Gastrocnemius medialis (tissue), 4 donors: ENCODE measurements at regions not wholly inside any gene's neighbourhood (a gene's known extent, or its start where the extent isn't known, plus 50 kb on each side); places are given as distances from the start of the nearest gene placed in this dataset.
A peak's percentile ranks its signal among the peaks of the same experiment; 100 is the strongest.

Experiments used
- ATAC-seq, 2 donors: fragments of 150-250 bp; one replicate each; pipeline ENCODE4 v1.9.1; 2016
- DNase-seq, 2 donors: peaks; one replicate each; pipeline ENCODE4 v3.0.0-alpha.2; 2019
- H3K27ac ChIP-seq, 4 donors: fragments of 200-600 bp; sonication (generic); 1 replicate in 1 of 4; 2 replicates in 3 of 4; pipeline ENCODE4 v1.5.1; 2016 to 2018; ENCODE audit warnings: mild to moderate bottlenecking in 2 of 4, moderate library complexity in 1 of 4
- H3K27me3 ChIP-seq, 3 donors: fragments of 200-600 bp; sonication (generic) in 2 of 3; 1 replicate in 1 of 3; 2 replicates in 2 of 3; pipeline versions ENCODE4 v1.5.1 to v1.6.0; 2016 to 2019; ENCODE audit warnings: mild to moderate bottlenecking in 1 of 3, moderate library complexity in 1 of 3
- H3K36me3 ChIP-seq, 2 donors: fragments of 200-600 bp; sonication (generic) in 1 of 2; one replicate each; pipeline ENCODE4 v1.5.1; 2017 to 2018
- H3K4me1 ChIP-seq, 2 donors: fragments of 200-600 bp; sonication (generic) in 1 of 2; one replicate each; pipeline ENCODE4 v1.5.1; 2016 to 2017; ENCODE audit warnings: mild to moderate bottlenecking in 2 of 2
- H3K4me3 ChIP-seq, 4 donors: fragments of 200-600 bp; sonication (generic) in 3 of 4; 1 replicate in 1 of 4; 2 replicates in 3 of 4; pipeline ENCODE4 v1.5.1; 2016 to 2019; ENCODE audit warnings: mild to moderate bottlenecking in 2 of 4
- H3K9me3 ChIP-seq, 3 donors: fragments of 200-600 bp; sonication (generic) in 2 of 3; 1 replicate in 1 of 3; 2 replicates in 2 of 3; pipeline ENCODE4 v1.5.1; 2016 to 2019
- POLR2A ChIP-seq, 2 donors: fragments of 450-650 bp; IDR thresholded peaks; one replicate each; pipeline ENCODE4 v1.6.1; 2017; ENCODE audit warnings: antibody characterized with exemption in 2 of 2, mild to moderate bottlenecking in 2 of 2, moderate library complexity in 2 of 2
- in situ Hi-C, 4 donors: fragments of 200-750 bp; cut with MboI; loops; one replicate each; pipeline versions ENCODE4 v1.15.0 to v1.8.0; 2017; ENCODE audit warnings: low sequenced_read_pairs in 4 of 4
- intact Hi-C: fragments of 100-400 bp; cut with DNase I; formaldehyde crosslinking; loops from one replicate; pipeline ENCODE4 v1.15.1; 2023; ENCODE audit warnings: low total_unique reads
- TF ChIP-seq, protein P1 (sequence below), 5 experiments: fragments of 450-650 bp in 3 of 5; fragments of 200-600 bp in 2 of 5; sonication (generic) in 2 of 5; IDR thresholded peaks in 4 of 5; conservative IDR thresholded peaks in 1 of 5; 1 replicate in 4 of 5; 2 replicates in 1 of 5; pipeline ENCODE4 v1.5.1; 2016 to 2019; ENCODE audit warnings: antibody characterized with exemption in 5 of 5, mild to moderate bottlenecking in 3 of 5, moderate library complexity in 3 of 5

DNA sequence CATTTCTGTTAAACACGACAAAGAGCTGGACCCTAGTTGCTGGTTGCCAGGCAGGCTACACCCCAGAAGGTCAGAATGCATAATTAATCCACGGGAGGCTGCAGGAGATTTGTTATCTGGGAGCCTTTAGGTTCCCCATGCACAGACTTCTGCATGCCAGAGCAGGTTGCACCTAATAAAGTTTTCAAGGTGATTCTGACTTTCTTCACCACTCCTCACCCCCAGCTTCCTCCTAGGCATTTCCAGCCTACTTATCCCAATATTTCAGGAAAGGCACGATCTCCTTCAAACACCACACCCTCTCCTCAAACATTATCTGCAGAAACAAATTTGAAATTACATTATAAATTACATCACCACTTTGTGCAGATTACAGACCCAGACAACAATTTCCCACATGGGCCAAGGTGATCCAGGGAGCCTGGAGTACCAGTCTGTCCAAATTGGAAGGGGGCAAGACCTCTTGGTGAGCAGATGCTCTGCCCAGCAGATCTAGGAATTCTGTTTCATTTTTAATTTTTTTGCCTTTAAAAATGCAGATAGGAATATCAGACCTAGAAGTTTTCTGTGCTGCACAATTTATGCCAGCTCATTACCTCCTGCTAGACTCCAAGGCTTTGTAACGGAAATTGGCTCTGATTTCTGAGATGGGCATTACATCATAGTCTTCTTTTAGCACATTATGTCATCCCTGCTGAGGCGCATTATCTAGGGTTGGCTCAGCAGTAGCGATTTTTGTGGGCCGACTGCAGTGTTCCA is 363.4 kb upstream of the SLC30A5 start:
- Histone ChIP-seq H3K4me1 (peaks cover 29 to 32% of the 10 kb centered on the region in 2 donors), H3K9me3 (no peaks in the 10 kb centered on the region), H3K36me3 (no peaks in the 10 kb centered on the region), H3K27me3 (no peaks in the 10 kb centered on the region), H3K4me3 (no peak overlapping the region), H3K27ac (peak overlapping the region in 2 of 4 donors; percentile 44 to 50)
- peak; percentile 91 to 93 for ATAC-seq
- DNase-seq = peak; percentile 24 to 30
- no peak for TF ChIP-seq POLR2A (IDR thresholded peaks at IDR 0.05)
- TF ChIP-seq, protein P1, sequence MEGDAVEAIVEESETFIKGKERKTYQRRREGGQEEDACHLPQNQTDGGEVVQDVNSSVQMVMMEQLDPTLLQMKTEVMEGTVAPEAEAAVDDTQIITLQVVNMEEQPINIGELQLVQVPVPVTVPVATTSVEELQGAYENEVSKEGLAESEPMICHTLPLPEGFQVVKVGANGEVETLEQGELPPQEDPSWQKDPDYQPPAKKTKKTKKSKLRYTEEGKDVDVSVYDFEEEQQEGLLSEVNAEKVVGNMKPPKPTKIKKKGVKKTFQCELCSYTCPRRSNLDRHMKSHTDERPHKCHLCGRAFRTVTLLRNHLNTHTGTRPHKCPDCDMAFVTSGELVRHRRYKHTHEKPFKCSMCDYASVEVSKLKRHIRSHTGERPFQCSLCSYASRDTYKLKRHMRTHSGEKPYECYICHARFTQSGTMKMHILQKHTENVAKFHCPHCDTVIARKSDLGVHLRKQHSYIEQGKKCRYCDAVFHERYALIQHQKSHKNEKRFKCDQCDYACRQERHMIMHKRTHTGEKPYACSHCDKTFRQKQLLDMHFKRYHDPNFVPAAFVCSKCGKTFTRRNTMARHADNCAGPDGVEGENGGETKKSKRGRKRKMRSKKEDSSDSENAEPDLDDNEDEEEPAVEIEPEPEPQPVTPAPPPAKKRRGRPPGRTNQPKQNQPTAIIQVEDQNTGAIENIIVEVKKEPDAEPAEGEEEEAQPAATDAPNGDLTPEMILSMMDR (IDR thresholded peaks at IDR 0.05 in 4 of 5, conservative IDR thresholded peaks at IDR 0.05 in 1 of 5) = no peak
- intact Hi-C loops (no loop called here), in situ Hi-C loops (no loop called here)

DNA sequence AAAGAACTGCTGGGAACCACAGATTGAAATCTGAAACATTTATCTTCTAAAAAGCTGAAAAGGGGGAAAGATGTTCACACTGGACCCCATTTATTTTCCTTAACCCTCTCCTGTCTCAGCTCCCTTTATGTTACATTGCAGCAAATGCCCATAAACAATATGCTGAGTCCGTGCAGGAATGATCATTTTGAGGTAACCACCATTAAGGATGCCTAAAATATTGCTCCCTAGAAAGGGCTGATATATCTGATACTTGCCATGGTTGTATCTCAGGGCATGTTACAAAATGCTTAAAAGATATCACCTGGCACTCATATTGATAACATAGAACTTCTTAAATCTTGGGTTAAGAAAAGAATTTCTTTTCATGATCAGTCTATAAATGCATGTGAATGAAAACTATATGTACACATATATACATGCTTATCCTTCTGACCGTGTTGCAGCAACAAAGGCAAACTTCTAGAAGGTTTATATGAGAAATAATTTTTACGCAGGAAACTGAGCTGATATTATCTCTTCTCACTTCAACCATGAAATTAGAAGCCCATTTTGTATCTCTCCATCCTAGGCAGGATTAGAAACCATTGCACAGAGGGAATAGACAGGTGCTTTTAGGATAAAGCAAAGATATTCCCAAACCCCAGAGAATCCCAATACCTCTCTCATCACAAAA is 362.7 kb upstream of the SLC30A5 start:
- Histone ChIP-seq H3K4me3 (no peak overlapping the region), H3K4me1 (peaks cover 22 to 25% of the 10 kb centered on the region in 2 donors), H3K36me3 (no peaks in the 10 kb centered on the region), H3K9me3 (no peaks in the 10 kb centered on the region), H3K27me3 (no peaks in the 10 kb centered on the region), H3K27ac (peak overlapping the region in 2 of 4 donors; percentile 44 to 50)
- in situ Hi-C loops (no loop called here), intact Hi-C loops (no loop called here)
- TF ChIP-seq, protein P1 (IDR thresholded peaks at IDR 0.05 in 4 of 5, conservative IDR thresholded peaks at IDR 0.05 in 1 of 5) = no peak
- no peak for TF ChIP-seq POLR2A (IDR thresholded peaks at IDR 0.05)
- DNase-seq (no peak), ATAC-seq (no peak)

DNA sequence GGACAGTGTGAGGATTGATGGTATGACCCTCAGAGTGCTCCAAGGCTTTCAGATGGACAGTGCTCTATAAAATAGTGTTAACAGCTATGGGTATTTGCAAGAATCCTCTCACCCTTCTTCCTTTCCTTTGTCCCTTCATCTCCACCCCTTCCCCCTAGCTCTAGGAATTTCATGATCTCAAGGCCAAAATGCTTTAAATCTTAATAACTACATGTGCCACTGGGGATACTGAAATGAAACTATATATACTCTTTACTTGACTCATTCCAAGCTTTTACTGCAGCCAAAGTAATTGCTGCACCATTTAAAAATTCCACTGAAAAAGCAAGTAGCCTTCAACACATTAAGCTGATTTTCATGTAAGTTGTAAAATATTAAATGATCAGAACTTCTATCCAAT is 361.6 kb upstream of the SLC30A5 start:
- Histone ChIP-seq H3K4me3 (no peak overlapping the region), H3K27ac (no peak overlapping the region), H3K36me3 (no peaks in the 10 kb centered on the region), H3K4me1 (peaks cover 18 to 19% of the 10 kb centered on the region in 2 donors), H3K27me3 (no peaks in the 10 kb centered on the region), H3K9me3 (no peaks in the 10 kb centered on the region)
- no peak for ATAC-seq
- no peak for TF ChIP-seq POLR2A (IDR thresholded peaks at IDR 0.05)
- TF ChIP-seq, protein P1 (IDR thresholded peaks at IDR 0.05 in 4 of 5, conservative IDR thresholded peaks at IDR 0.05 in 1 of 5) = no peak
- in situ Hi-C loops = no loop called here
- intact Hi-C loops = no loop called here
- DNase-seq = no peak

DNA sequence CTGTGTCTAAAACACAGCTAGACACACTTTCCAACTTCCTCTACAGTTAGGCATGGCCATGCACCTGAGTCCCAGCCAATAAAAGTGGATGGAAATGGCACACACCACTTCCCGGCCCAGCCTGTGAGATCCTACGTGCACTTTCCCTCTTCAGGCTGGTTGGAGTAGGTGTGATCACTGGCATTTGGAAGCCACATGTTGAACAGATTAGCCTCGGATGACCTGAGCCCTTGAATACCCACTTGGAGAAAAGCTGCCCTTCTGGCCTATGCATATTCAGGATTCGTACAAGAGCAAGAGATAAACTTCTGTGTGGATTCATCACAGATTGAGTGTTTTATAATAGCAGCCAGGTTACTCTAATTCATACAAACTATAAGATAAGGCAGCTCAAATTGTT is 359.0 kb upstream of the SLC30A5 start:
- no peaks in the 10 kb centered on the region for H3K9me3 ChIP-seq
- ATAC-seq = no peak
- TF ChIP-seq, protein P1 (IDR thresholded peaks at IDR 0.05 in 4 of 5, conservative IDR thresholded peaks at IDR 0.05 in 1 of 5) = no peak
- no peak for TF ChIP-seq POLR2A (IDR thresholded peaks at IDR 0.05)
- H3K4me1 ChIP-seq = peaks cover 18 to 20% of the 10 kb centered on the region in 2 donors
- no peaks in the 10 kb centered on the region for H3K36me3 ChIP-seq
- H3K4me3 ChIP-seq = no peak overlapping the region
- intact Hi-C loops = no loop called here
- no peak for DNase-seq
- no peaks in the 10 kb centered on the region for H3K27me3 ChIP-seq
- H3K27ac ChIP-seq = no peak overlapping the region
- in situ Hi-C loops = no loop called here
